ENCODE measurements at regions not wholly inside any gene's neighbourhood (a gene's known extent, or its start where the extent isn't known, plus 50 kb on each side); places are given as distances from the start of the nearest gene placed in this dataset.
"Not testable (repeated sequence)": the region's sequence is repeated elsewhere in the genome, so short reads cannot be mapped to it uniquely, and the experiment has no call there.

DNA sequence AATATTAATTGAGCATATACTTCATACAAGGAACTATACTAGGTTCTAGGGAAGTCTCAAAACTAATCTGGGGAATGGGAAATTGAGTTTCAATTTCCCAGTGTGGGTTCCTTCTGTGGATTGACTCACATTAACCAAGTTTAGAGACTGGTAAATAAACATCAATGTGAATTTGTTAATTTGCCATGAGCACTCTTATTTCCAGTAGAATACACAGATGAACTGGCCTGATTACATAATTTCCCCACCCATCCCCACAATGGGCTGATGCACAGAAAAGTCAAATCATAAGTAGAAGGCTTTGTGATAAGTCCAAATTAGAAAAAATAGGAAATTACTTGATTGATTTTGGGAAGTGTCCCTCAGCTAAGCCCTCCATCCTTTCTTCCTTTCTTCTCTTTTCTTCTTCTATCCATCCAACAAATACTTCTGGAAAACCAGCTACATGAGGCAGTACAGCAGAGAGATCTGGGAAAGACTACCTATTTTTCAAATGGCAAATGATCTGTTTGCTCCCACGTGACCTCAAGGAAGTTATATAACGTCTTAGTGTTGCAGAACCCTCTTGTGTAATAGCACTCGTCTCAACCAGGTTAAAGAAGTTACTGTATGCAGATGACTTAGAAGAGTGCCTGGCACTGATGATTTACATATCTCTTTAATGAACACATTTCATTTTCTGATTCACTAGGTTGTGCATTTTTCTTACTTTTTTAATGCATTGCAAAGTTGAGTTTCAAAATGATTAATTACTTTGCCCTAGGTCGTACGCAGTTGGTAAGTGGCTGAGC lies 312.3 kb downstream of the SV2B start:
- H3K4me3 ChIP-seq (ENCODE audit: low read length) = no peak overlapping the region
- DNase-seq (ENCODE audit: low read depth, low spot score) = no peak

DNA sequence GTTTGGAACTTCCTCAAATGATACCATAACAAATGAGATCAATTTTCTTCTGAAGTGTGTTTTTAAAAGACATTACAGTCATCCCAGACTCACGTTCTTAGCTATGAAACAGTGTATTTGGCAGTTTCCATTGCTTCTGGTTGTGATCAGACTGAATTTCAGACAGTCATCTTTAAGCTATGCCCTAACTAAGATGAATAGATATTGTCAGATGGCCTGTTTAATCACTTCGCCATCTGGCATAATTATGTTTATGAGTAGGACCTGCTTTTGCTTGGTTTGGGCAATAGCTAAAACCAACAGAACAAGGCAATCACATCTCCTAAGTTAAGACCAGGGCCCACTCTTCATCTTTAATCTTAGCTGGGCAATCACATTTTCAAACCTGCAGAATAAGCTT lies 313.1 kb downstream of the SV2B start:
- H3K4me3 ChIP-seq (ENCODE audit: low read length) = no peak overlapping the region
- no peak for DNase-seq (ENCODE audit: low read depth, low spot score)

DNA sequence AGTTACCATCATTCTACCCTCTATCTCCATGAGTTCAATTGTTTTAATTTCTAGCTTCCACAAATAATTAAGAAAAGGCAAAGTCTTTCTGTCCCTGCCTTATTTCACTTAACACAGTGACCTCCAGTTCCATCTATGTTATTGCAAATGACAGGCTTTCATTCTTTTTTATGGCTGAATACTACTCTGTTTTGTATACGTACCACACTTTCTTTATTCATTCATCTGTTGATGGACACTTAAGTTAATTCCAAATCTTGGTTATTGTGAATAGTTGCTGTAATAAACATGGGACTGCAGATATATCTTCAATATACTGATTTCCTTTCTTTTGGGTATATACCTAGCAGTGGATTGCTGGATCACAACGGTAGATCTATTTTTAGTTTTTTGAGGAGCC lies 314.1 kb downstream of the SV2B start:
- DNase-seq (ENCODE audit: low read depth, low spot score) = no peak
- no peak overlapping the region for H3K4me3 ChIP-seq (ENCODE audit: low read length)

DNA sequence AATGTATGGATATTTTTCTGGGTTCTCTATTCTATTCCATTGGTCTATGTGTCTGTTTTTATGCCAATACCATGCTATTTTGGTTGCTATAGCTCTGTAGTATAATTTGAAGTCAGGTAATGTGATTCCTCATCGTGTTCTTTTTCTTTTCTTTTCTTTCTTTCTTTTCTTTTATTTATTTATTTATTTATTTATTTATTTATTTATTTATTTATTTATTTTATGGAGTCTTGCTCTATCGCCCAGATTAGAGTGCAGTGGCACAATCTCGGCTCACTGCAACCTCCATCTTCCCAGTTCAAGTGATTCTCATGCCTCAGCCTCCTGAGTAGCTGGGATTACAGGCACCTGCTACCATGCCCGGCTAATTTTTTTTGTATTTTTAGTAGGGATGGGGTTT lies 315.2 kb downstream of the SV2B start:
- not testable (repeated sequence) for H3K4me3 ChIP-seq (ENCODE audit: low read length); DNase-seq (ENCODE audit: low read depth, low spot score)

DNA sequence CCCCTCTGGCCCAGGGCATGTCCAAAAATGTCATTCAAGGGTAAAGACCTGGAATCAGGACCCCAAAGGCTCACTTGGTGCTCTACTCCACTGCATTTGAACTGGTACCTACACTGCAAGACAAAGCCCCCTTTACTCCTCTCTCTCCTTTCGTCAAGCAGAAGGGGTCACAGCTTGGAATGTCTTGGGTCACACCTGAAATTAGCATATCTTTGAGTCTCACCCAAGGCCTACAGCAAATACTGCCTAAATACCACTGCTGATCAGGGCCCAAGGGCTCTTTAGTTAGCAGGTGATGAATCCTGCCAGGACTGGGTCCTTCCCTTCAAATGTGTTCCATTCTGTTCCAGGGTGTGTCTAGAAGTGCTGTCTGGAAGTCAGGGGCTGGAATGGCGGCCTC lies 320.6 kb downstream of the SV2B start:
- DNase-seq (ENCODE audit: low read depth, low spot score) = no peak
- H3K4me3 ChIP-seq (ENCODE audit: low read length) = no peak overlapping the region

DNA sequence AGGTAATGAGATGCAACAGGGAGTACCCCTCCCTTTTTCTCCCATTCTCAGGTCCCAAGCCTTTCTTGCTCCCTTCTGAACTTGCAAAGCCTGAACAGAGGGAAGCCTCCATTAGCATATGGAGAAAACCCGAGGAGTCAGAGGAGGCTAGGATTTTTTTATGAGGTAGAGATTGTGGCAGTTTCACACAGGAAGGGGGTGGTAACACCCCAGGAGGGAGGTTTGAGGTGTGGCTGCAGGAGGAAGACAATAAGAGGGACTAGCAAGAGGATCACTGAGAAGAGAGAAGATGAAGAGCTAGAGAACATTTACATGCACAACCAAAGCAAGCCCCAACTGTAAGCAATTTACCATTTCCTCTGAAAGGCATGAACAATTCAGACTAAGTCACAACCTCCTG lies 322.7 kb downstream of the SV2B start:
- peak; percentile 24 for DNase-seq (ENCODE audit: low read depth, low spot score)

DNA sequence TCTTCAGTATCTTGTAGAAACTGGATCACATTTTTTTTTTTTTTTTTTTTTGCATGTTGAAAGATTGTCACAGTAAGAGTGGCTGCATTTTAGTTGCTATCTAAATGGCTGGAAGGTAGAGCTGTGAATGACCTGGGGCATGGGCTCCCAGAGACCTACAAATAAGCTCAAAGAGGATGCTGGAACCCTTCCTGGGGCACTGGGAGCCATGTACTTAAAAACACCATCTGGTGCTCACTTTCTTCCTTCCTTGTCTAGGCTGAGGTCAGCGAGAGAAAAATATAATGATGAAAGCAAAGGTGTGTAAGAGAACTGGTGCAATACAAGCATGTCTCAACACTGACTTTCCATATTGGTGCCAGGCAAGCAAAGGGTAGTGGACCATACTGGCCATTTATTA lies 323.9 kb downstream of the SV2B start:
- no peak for DNase-seq (ENCODE audit: low read depth, low spot score)
- H3K4me3 ChIP-seq (ENCODE audit: low read length) = no peak overlapping the region

More for the DNA sequence above, 322.7 kb downstream of the SV2B start:
- H3K4me3 ChIP-seq (ENCODE audit: low read length) = no peak overlapping the region

DNA sequence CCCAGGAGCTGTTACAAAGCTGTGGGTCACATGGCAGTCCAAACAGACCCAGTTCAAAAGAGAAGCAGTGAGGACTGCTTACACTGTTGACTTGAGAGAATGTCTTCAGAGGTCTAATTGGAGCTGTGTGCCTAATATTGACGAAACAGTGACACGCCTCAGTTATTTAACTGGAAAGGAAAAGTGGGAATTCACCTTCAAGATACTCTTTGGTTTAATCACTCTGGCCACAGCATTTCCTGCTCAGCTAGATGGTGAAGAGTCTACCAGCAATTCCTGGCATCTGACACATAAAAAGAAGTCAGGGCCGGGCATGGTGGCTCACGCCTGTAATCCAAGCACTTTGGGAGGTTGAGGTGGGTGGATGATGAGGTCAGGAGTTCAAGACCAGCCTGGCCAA lies 326.4 kb downstream of the SV2B start:
- H3K4me3 ChIP-seq (ENCODE audit: low read length) = no peak overlapping the region
- DNase-seq (ENCODE audit: low read depth, low spot score) = no peak

DNA sequence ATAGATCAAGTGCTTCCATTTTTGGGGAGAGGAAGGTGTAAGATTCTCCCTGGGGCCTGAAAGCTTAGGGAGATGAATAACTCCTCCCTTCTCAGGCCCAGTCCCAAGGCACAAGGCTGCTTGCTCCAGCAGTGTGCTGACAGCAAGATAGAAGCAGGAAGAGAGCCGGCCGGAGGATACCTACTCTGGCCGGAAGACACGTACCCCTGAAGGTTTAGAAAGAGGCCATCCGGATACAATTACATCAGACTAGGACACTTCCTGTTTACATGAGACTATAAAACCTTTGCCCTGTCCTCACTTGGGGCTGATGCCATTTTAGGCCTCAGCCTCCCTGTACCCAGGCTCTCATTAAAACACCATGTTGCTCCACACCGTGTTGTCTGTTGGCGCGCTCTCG lies 329.9 kb downstream of the SV2B start:
- no peak overlapping the region for H3K4me3 ChIP-seq (ENCODE audit: low read length)
- no peak for DNase-seq (ENCODE audit: low read depth, low spot score)

DNA sequence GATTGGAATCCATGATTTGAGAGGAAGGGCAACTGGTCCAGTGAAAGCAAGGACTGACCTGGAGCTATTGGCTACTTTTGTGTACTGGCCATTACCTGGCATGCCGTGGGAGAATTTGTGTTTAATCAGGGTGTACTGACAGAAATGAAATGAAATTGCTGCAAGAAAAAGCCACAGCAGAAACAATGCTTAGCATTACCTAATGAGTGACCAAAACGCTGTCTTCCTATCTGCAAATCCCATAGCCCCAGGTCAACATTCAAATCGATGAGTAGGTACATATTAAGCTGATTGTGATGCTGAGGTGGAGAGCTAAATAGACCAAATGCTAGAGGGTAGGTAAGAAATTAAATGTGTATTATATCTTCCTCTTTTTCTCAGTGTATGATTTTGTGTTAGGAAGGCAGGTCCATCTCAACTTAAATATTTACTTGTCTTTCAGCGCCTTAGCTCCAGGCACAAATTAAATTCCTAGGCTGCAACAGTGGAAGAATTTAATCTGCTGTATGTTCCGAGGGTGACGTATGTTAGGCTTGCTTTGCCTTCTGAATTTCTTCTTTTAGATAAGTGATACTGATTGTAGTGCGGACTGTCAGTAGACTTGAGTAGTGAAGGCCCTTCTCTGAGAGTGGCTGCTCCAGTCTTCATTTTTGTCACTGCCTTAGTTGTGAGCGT lies 331.1 kb downstream of the SV2B start:
- DNase-seq (ENCODE audit: low read depth, low spot score) = no peak
- H3K4me3 ChIP-seq (ENCODE audit: low read length) = no peak overlapping the region

DNA sequence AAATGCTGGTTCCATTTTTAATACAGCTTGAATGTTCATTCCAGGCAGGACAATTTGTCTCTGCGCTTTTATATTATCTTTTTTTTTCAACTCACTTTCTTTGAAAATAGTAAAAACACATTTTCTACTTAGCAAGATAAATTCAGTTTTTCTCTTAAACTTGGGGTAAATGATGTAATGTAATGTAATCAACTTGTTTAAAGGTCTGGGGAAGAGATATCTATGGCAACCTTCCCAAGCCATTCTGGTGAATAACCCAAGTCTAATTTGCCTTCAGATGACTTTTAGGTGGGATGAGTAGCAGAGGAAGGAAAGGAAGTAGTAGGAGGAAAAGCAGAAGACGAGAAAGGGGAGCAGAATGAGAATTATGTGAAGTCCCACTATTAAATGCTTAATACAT lies 335.1 kb downstream of the SV2B start:
- DNase-seq (ENCODE audit: low read depth, low spot score) = no peak
- H3K4me3 ChIP-seq (ENCODE audit: low read length) = no peak overlapping the region

DNA sequence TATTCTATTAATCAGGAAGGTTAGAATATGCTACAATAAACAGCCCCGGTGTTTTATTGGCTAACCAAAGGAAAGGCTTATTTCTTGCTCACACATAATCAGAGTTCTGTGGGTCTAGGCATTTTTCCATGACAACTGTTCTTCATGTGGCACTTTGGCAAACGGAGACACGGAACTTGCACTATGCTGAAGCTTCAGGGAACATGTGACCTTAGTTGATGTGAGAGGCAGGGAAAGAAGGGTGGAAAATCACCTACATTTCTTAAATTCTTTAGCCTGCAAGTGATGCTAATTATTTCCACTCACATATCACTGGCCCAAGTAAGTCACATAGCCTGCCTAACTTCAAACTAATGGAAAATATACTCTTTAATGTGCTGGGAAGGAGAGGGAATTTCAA lies 344.6 kb downstream of the SV2B start:
- no peak for DNase-seq (ENCODE audit: low read depth, low spot score)
- no peak overlapping the region for H3K4me3 ChIP-seq (ENCODE audit: low read length)

DNA sequence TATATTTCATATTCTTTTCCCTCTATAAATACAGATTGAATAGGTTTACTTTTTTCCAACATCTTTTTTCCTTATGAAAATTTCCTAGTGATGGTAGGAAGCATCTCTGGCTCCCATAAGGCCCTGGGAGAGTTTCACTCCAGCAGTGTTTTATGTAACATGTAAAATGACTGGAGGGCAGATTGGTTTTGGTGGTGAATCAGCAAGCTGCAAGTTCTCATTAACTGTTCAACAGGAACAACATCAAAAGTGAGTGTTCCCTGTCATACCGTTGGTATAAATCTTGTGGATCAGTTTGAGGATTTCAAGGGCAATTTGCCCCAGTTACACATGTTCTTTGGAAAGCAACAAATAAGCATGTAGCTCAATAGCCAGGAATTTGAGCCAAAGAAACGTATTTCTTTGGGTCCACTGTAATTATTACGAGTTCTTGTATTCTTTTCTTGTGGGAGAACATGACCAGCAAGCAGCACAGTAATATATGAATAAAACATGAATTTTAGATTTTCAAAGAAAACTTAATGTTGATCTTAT lies 345.7 kb downstream of the SV2B start:
- no peak for DNase-seq (ENCODE audit: low read depth, low spot score)
- no peak overlapping the region for H3K4me3 ChIP-seq (ENCODE audit: low read length)

DNA sequence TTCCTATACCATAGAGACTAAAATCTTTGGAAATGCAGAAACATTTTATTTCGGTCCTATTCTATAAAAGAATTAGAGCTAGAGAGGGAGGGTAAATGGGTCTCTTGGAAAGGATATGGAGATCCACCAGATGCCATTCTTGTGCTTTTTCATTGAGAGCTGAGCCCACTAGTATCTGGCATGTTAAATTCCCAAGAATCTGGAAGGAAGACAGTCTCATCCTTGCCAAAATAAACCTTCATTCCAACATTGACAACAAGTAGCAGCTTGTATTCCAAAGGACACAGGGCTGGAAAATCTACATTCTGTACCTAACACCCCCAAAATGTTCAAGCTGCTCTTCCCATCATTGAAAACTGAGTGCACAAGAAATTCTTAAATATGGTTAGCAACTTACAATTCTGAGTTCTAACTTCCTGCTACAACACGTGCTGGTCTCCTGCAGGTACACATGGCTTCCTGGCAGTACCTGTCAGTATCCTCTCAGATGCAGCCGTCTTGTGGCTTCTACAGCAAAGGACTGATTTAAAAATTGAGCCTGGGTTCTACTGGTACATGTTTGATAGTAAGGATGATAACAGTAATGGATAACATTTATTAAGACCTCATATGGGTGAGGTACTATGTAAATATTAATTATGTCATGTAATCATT lies 348.1 kb downstream of the SV2B start:
- H3K4me3 ChIP-seq (ENCODE audit: low read length) = no peak overlapping the region
- no peak for DNase-seq (ENCODE audit: low read depth, low spot score)

DNA sequence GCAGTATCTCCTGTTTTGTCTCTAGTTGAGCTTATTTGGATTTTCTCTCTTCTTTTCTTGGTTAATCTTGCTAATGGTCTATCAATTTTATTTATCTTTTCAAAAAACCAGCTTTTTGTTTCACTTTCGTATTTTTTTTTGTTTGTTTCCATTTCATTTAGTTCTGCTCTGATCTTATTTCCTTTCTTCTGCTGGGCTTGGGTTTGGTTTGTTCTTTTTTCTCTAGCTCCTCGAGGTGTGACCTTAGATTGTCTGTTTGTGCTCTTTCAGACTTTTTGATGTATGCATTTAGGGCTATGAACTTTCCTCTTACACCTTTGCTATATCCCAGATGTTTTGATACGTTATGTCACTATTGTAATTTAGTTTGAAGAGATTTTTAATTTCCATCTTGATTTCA lies 353.3 kb downstream of the SV2B start:
- not testable (repeated sequence) for H3K4me3 ChIP-seq (ENCODE audit: low read length); DNase-seq (ENCODE audit: low read depth, low spot score)

DNA sequence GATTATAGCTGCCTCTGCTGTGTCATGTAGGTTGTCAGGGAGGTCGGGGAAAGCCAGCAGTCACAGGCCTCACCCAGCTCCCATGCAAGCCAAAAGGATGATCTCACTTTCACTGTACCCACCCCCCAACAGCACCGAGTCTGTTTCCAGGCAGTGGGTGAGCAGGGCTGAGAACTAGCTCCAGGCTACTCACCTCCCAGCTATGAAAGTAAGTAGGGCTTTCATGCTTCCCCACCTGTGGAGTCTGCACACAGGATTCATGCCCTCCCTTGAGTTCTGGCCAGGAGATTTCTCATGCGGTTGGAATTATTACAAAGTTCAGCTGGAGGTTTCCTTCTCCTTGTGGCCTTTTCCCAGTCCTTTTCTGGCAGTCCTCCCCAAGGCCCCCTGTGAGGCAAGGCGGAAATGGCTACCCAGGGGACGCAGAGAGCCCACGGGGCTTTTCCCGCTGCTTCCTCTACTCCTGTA lies 356.2 kb downstream of the SV2B start:
- no peak for DNase-seq (ENCODE audit: low read depth, low spot score)

DNA sequence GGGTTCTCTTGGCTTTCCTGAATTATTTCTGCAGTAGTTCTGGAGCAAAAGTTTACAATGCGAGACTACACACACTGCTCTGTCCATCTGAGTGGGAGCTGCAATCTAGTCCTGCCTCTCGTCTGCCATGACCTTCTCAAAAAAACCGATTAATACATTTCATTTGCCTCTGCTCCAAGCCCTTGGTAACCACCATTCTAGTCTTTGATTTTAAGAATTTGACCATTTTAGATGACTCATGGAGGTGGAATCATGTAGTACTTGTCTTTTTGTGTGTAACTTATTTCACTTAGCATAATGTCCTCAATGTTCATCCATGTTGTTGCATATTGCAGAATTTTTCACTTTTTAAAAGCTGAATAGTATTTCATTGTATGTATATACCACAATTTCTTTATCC lies 356.9 kb downstream of the SV2B start:
- H3K4me3 ChIP-seq (ENCODE audit: low read length) = no peak overlapping the region
- DNase-seq (ENCODE audit: low read depth, low spot score) = no peak

More for the DNA sequence above, 356.2 kb downstream of the SV2B start:
- no peak overlapping the region for H3K4me3 ChIP-seq (ENCODE audit: low read length)

DNA sequence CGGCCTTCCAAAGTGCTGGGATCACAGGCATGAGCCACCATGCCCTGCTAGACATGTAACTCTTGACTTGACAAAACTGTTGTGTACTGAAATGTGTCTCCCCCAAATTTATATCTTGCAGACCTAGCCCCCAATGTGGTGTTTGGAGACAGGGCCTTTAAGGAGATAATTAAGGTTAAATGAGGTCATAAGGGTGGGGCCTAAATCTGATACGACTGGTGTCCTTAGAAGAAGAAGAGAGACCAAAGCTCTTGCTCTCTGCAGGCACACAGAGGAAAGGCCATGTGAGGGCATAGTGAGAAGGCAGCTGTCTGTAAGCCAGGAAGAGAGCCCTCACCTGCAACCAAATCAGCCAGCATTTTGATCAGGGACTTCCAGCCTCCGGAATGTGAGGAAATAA lies 361.3 kb downstream of the SV2B start:
- no peak for DNase-seq (ENCODE audit: low read depth, low spot score)
- no peak overlapping the region for H3K4me3 ChIP-seq (ENCODE audit: low read length)

DNA sequence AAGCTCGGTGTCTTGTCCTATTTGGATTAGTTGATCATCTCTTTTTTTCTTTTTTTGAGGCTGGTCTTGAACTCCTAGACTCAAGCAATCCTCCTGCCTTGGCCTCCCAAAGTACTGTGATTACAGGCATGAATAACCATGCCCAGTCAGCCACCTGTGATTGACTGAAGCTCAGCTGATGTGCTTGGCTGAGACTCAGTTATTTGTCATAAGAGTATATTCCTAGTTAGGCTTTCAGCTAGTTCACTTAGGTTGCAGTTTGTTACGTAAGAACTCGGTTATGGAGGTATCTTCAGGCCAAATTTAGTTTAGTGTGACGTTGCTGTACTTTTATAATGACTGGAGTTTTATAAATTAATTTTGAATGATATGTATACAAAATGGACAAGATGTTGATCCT lies 365.0 kb downstream of the SV2B start:
- no peak overlapping the region for H3K4me3 ChIP-seq (ENCODE audit: low read length)
- no peak for DNase-seq (ENCODE audit: low read depth, low spot score)

DNA sequence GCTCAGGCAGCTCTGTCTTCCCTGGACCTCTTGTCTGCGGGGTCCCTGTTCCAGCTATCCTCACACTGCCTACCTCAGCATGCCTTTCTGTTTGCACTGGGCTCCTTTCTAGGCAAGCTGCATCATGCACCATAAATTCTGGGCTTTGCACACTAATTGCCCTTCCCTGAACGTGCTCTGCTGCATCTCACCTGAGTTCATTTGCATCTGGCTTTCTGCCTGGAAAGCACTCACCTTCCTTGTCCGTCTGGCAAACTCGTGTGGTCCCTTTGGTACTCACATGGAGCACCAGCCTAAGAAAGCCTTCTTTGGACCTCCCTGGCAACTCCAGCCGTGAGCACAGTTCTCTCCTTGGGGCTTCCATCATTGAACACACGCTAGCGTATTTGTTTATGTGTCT lies 365.6 kb downstream of the SV2B start:
- DNase-seq (ENCODE audit: low read depth, low spot score) = no peak

More for the DNA sequence above, 365.6 kb downstream of the SV2B start:
- no peak overlapping the region for H3K4me3 ChIP-seq (ENCODE audit: low read length)
